Stimulated activated memory B cell treated with anti-CD40 and anti-IgM and Interleukin-4, amounts not matched to agents 10 μg/mL and 1 μg/mL and 100 μg/mL, for 72 hours (primary cell): ENCODE measurements at regions not wholly inside any gene's neighbourhood (a gene's known extent, or its start where the extent isn't known, plus 50 kb on each side); places are given as distances from the start of the nearest gene placed in this dataset.
"Not testable (repeated sequence)": the region's sequence is repeated elsewhere in the genome, so short reads cannot be mapped to it uniquely, and the experiment has no call there.

Experiments used
- ATAC-seq: fragments of 150-1000 bp; cut with Tn5 transposase; 2 replicates; pipeline ENCODE4 v1.10.0; 2021
- H3K27ac Mint-ChIP-seq: one replicate; pipeline ENCODE4 v1.8.0; 2022; ENCODE audit warnings: mild to moderate bottlenecking, mixed read lengths
- H3K27me3 Mint-ChIP-seq: one replicate; pipeline ENCODE4 v1.8.0; 2022; ENCODE audit warnings: mixed read lengths
- H3K36me3 Mint-ChIP-seq: one replicate; pipeline ENCODE4 v1.8.0; 2022; ENCODE audit warnings: mixed read lengths
- H3K4me1 Mint-ChIP-seq: one replicate; pipeline ENCODE4 v1.8.0; 2022; ENCODE audit warnings: mixed read lengths
- H3K4me3 Mint-ChIP-seq: one replicate; pipeline ENCODE4 v1.8.0; 2022; ENCODE audit warnings: mild to moderate bottlenecking, moderate library complexity, mixed read lengths
- H3K9me3 Mint-ChIP-seq: one replicate; pipeline ENCODE4 v1.8.0; 2022; ENCODE audit warnings: mixed read lengths

GRCh38 chr2:118421648-118422047 is 333.4 kb downstream of the INSIG2 start:
- H3K27me3 Mint-ChIP-seq = no peaks in the 10 kb centered on the region
- H3K36me3 Mint-ChIP-seq = no peaks in the 10 kb centered on the region
- H3K4me3 Mint-ChIP-seq = no peak overlapping the region
- no peaks in the 10 kb centered on the region for H3K4me1 Mint-ChIP-seq
- H3K9me3 Mint-ChIP-seq = peaks cover 5% of the 10 kb centered on the region
- no peak overlapping the region for H3K27ac Mint-ChIP-seq
- ATAC-seq = no peak

- Mint-ChIP-seq H3K36me3 (no peaks in the 10 kb centered on the region), H3K4me1 (no peaks in the 10 kb centered on the region), H3K4me3 (no peak overlapping the region), H3K9me3 (peaks cover 5% of the 10 kb centered on the region), H3K27me3 (no peaks in the 10 kb centered on the region), H3K27ac (no peak overlapping the region)
- ATAC-seq = no peak
These were observed 329.3 kb downstream of the INSIG2 start for GRCh38 chr2:118417406-118418120.

- not testable (repeated sequence) for H3K4me1 Mint-ChIP-seq, ATAC-seq, H3K36me3 Mint-ChIP-seq, H3K4me3 Mint-ChIP-seq, H3K9me3 Mint-ChIP-seq, H3K27me3 Mint-ChIP-seq, H3K27ac Mint-ChIP-seq
These were observed 326.9 kb downstream of the INSIG2 start for GRCh38 chr2:118415186-118415585.

GRCh38 chr2:118403658-118404451 is 315.6 kb downstream of the INSIG2 start:
- Mint-ChIP-seq H3K4me3 (no peak overlapping the region), H3K36me3 (no peaks in the 10 kb centered on the region), H3K27ac (no peak overlapping the region), H3K9me3 (peaks cover 10% of the 10 kb centered on the region), H3K27me3 (peaks cover 24% of the 10 kb centered on the region), H3K4me1 (no peaks in the 10 kb centered on the region)
- no peak for ATAC-seq

GRCh38 chr2:118388771-118389170 is 300.5 kb downstream of the INSIG2 start:
- ATAC-seq = no peak
- H3K4me1 Mint-ChIP-seq = no peaks in the 10 kb centered on the region
- no peaks in the 10 kb centered on the region for H3K27me3 Mint-ChIP-seq
- H3K9me3 Mint-ChIP-seq = no peaks in the 10 kb centered on the region
- no peak overlapping the region for H3K27ac Mint-ChIP-seq
- H3K36me3 Mint-ChIP-seq = no peaks in the 10 kb centered on the region
- no peak overlapping the region for H3K4me3 Mint-ChIP-seq

GRCh38 chr2:118387509-118387908 is 299.2 kb downstream of the INSIG2 start:
- no peak for ATAC-seq
- Mint-ChIP-seq H3K27ac (no peak overlapping the region), H3K27me3 (no peaks in the 10 kb centered on the region), H3K4me1 (no peaks in the 10 kb centered on the region), H3K36me3 (no peaks in the 10 kb centered on the region), H3K9me3 (peaks cover 2% of the 10 kb centered on the region), H3K4me3 (no peak overlapping the region)

- Mint-ChIP-seq H3K27ac (no peak overlapping the region), H3K36me3 (no peaks in the 10 kb centered on the region), H3K4me1 (no peaks in the 10 kb centered on the region), H3K9me3 (peaks cover 2% of the 10 kb centered on the region), H3K4me3 (no peak overlapping the region), H3K27me3 (no peaks in the 10 kb centered on the region)
- ATAC-seq = no peak
These were observed 298.5 kb downstream of the INSIG2 start for GRCh38 chr2:118386641-118387302.

- Mint-ChIP-seq H3K27ac (no peak overlapping the region), H3K9me3 (peaks cover 8% of the 10 kb centered on the region), H3K4me1 (no peaks in the 10 kb centered on the region), H3K4me3 (no peak overlapping the region), H3K36me3 (no peaks in the 10 kb centered on the region), H3K27me3 (no peaks in the 10 kb centered on the region)
- no peak for ATAC-seq
These were observed 292.8 kb downstream of the INSIG2 start for GRCh38 chr2:118380915-118381653.

GRCh38 chr2:118375907-118376485 is 287.7 kb downstream of the INSIG2 start:
- Mint-ChIP-seq H3K4me1 (no peaks in the 10 kb centered on the region), H3K27me3 (no peaks in the 10 kb centered on the region), H3K27ac (no peak overlapping the region), H3K9me3 (peaks cover 6% of the 10 kb centered on the region), H3K36me3 (no peaks in the 10 kb centered on the region), H3K4me3 (no peak overlapping the region)
- ATAC-seq = no peak

GRCh38 chr2:118374974-118375755 is 286.9 kb downstream of the INSIG2 start:
- Mint-ChIP-seq H3K4me1 (no peaks in the 10 kb centered on the region), H3K4me3 (no peak overlapping the region), H3K27ac (no peak overlapping the region), H3K9me3 (peaks cover 6% of the 10 kb centered on the region), H3K27me3 (no peaks in the 10 kb centered on the region), H3K36me3 (no peaks in the 10 kb centered on the region)
- no peak for ATAC-seq

- Mint-ChIP-seq H3K27me3 (peaks cover 9% of the 10 kb centered on the region), H3K9me3 (peaks cover 6% of the 10 kb centered on the region), H3K36me3 (no peaks in the 10 kb centered on the region), H3K4me1 (no peaks in the 10 kb centered on the region), H3K4me3 (no peak overlapping the region), H3K27ac (no peak overlapping the region)
- ATAC-seq = no peak
These were observed 284.9 kb downstream of the INSIG2 start for GRCh38 chr2:118372886-118373830.

GRCh38 chr2:118371515-118371914 is 283.2 kb downstream of the INSIG2 start:
- Mint-ChIP-seq H3K36me3 (no peaks in the 10 kb centered on the region), H3K27me3 (peaks cover 9% of the 10 kb centered on the region), H3K27ac (no peak overlapping the region), H3K4me3 (no peak overlapping the region), H3K4me1 (no peaks in the 10 kb centered on the region), H3K9me3 (no peaks in the 10 kb centered on the region)
- ATAC-seq = no peak

- peaks cover 19% of the 10 kb centered on the region for H3K27me3 Mint-ChIP-seq
- H3K4me1 Mint-ChIP-seq, H3K27ac Mint-ChIP-seq, H3K4me3 Mint-ChIP-seq, ATAC-seq, H3K9me3 Mint-ChIP-seq, H3K36me3 Mint-ChIP-seq: not testable (repeated sequence)
These were observed 281.2 kb downstream of the INSIG2 start for GRCh38 chr2:118369521-118369920.
